HEK293 (cell line): ENCODE measurements at regions not wholly inside any gene's neighbourhood (a gene's known extent, or its start where the extent isn't known, plus 50 kb on each side); places are given as distances from the start of the nearest gene placed in this dataset.

Source experiments
- CTCF ChIA-PET: fragments of 350-600 bp; formaldehyde crosslinking; extraction: SDS; loops from one replicate; lab custom pipeline; 2021; ENCODE audit warnings: antibody characterized with exemption; lab: Yijun Ruan, JAX
- POLR2A ChIA-PET: fragments of 300-600 bp; formaldehyde crosslinking; extraction: SDS; loops from one replicate; lab custom pipeline; 2020; ENCODE audit warnings: antibody characterized with exemption, inconsistent platforms; lab: Yijun Ruan, JAX
- H3K27ac ChIP-seq: fragments of 200-500 bp; sonication (Bioruptor generic); 2 replicates; pipeline ENCODE4 v1.5.1; 2014; ENCODE audit warnings: low read depth, low read length, control low read depth, inconsistent platforms; ENCODE audit errors: extremely low read depth
- H3K36me3 ChIP-seq, 2 experiments: fragments of 200-500 bp in 1 of 2; sonication (Bioruptor generic) in 1 of 2; 1 replicate in 1 of 2; 2 replicates in 1 of 2; pipeline ENCODE4 v1.5.1; 2014 to 2017; ENCODE audit warnings: inconsistent platforms in 2 of 2, low read length in 2 of 2; ENCODE audit not compliant: control insufficient read depth in 2 of 2, insufficient read depth in 1 of 2
- H3K4me1 ChIP-seq: fragments of 200-500 bp; sonication (Bioruptor generic); 2 replicates; pipeline ENCODE4 v1.5.1; 2014; ENCODE audit warnings: mild to moderate bottlenecking, low read length, inconsistent platforms; ENCODE audit not compliant: control insufficient read depth, insufficient read depth
- H3K4me3 ChIP-seq: 2 replicates; pipeline ENCODE4 v1.5.1; 2011; ENCODE audit warnings: low read depth, mild to moderate bottlenecking, control low read depth, low read length, moderate library complexity
- H3K9me3 ChIP-seq: fragments of 200-500 bp; sonication (Bioruptor generic); 2 replicates; pipeline ENCODE4 v1.5.1; 2014; ENCODE audit warnings: low read depth, low read length, inconsistent platforms; ENCODE audit not compliant: control insufficient read depth, insufficient read depth
- EGR2 ChIP-seq: fragments of 450-650 bp; formaldehyde crosslinking; IDR thresholded peaks from 2 replicates; pipeline ENCODE4 v1.5.1; 2016; ENCODE audit warnings: low read depth, missing biosample characterization, missing genetic modification characterization
- GLIS2 ChIP-seq: fragments of 450-650 bp; formaldehyde crosslinking; IDR thresholded peaks from 2 replicates; pipeline ENCODE4 v1.5.1; 2016; ENCODE audit warnings: missing biosample characterization, missing genetic modification characterization
- OSR2 ChIP-seq: fragments of 450-650 bp; formaldehyde crosslinking; IDR thresholded peaks from 2 replicates; pipeline ENCODE4 v1.5.1; 2016; ENCODE audit warnings: missing biosample characterization, missing genetic modification characterization
- PRDM1 ChIP-seq: fragments of 450-650 bp; formaldehyde crosslinking; IDR thresholded peaks from 2 replicates; pipeline ENCODE4; 2016; ENCODE audit warnings: missing biosample characterization, missing genetic modification characterization
- SCRT1 ChIP-seq: fragments of 450-650 bp; formaldehyde crosslinking; IDR thresholded peaks from 2 replicates; pipeline ENCODE4 v1.5.1; 2016; ENCODE audit warnings: missing biosample characterization, missing genetic modification characterization, borderline replicate concordance
- SCRT2 ChIP-seq: fragments of 450-650 bp; formaldehyde crosslinking; IDR thresholded peaks from 2 replicates; pipeline ENCODE4 v1.5.1; 2016; ENCODE audit warnings: missing biosample characterization, missing genetic modification characterization
- SP3 ChIP-seq: fragments of 450-650 bp; formaldehyde crosslinking; IDR thresholded peaks from 2 replicates; pipeline ENCODE4 v1.5.1; 2016; ENCODE audit warnings: missing biosample characterization, missing genetic modification characterization
- TCF7L2 ChIP-seq: IDR thresholded peaks from 2 replicates; pipeline ENCODE4 v1.6.1; 2011; ENCODE audit warnings: low read depth, mild to moderate bottlenecking, inconsistent platforms, low read length, moderate library complexity, borderline replicate concordance
- ZBTB1 ChIP-seq: fragments of 450-650 bp; formaldehyde crosslinking; IDR thresholded peaks from 2 replicates; pipeline ENCODE4 v1.5.1; 2016; ENCODE audit warnings: missing biosample characterization, missing genetic modification characterization
- ZBTB10 ChIP-seq: fragments of 450-650 bp; formaldehyde crosslinking; IDR thresholded peaks from 2 replicates; pipeline ENCODE4 v1.5.1; 2016; ENCODE audit warnings: missing biosample characterization, missing genetic modification characterization
- ZBTB26 ChIP-seq: fragments of 450-650 bp; formaldehyde crosslinking; optimal IDR thresholded peaks from 2 replicates; pipeline ENCODE3; 2016; ENCODE audit warnings: missing biosample characterization, mild to moderate bottlenecking, missing genetic modification characterization
- ZBTB8A ChIP-seq: fragments of 450-650 bp; formaldehyde crosslinking; IDR thresholded peaks from 2 replicates; pipeline ENCODE4 v1.5.1; 2016; ENCODE audit warnings: missing biosample characterization, missing genetic modification characterization
- ZNF146 ChIP-seq: fragments of 450-650 bp; formaldehyde crosslinking; IDR thresholded peaks from 2 replicates; pipeline ENCODE4 v1.5.1; 2016; ENCODE audit warnings: missing biosample characterization, missing genetic modification characterization
- ZNF155 ChIP-seq: fragments of 450-650 bp; formaldehyde crosslinking; IDR thresholded peaks from 2 replicates; pipeline ENCODE4 v1.5.1; 2016; ENCODE audit warnings: missing biosample characterization, missing genetic modification characterization
- ZNF169 ChIP-seq: fragments of 450-650 bp; formaldehyde crosslinking; IDR thresholded peaks from 2 replicates; pipeline ENCODE4 v1.5.1; 2016; ENCODE audit warnings: missing biosample characterization, missing genetic modification characterization
- ZNF174 ChIP-seq: fragments of 450-650 bp; formaldehyde crosslinking; IDR thresholded peaks from 2 replicates; pipeline ENCODE4 v1.5.0; 2017; ENCODE audit warnings: missing biosample characterization, mild to moderate bottlenecking, missing genetic modification characterization
- ZNF248 ChIP-seq: fragments of 450-650 bp; formaldehyde crosslinking; IDR thresholded peaks from 2 replicates; pipeline ENCODE4 v1.5.1; 2017; ENCODE audit warnings: missing biosample characterization, missing genetic modification characterization
- ZNF266 ChIP-seq: fragments of 450-650 bp; formaldehyde crosslinking; IDR thresholded peaks from 2 replicates; pipeline ENCODE4 v1.5.1; 2016; ENCODE audit warnings: missing biosample characterization, missing genetic modification characterization, low read depth
- ZNF311 ChIP-seq: fragments of 450-650 bp; formaldehyde crosslinking; IDR thresholded peaks from 2 replicates; pipeline ENCODE4 v1.5.1; 2017; ENCODE audit warnings: missing biosample characterization, missing genetic modification characterization, borderline replicate concordance
- ZNF394 ChIP-seq: fragments of 450-650 bp; formaldehyde crosslinking; IDR thresholded peaks from 2 replicates; pipeline ENCODE4 v1.5.1; 2016; ENCODE audit warnings: missing biosample characterization, missing genetic modification characterization, mild to moderate bottlenecking, moderate library complexity, borderline replicate concordance
- ZNF416 ChIP-seq: fragments of 450-650 bp; formaldehyde crosslinking; IDR thresholded peaks from 2 replicates; pipeline ENCODE4 v1.5.1; 2016; ENCODE audit warnings: missing biosample characterization, missing genetic modification characterization
- ZNF488 ChIP-seq: fragments of 450-650 bp; formaldehyde crosslinking; IDR thresholded peaks from 2 replicates; pipeline ENCODE4 v1.5.1; 2016; ENCODE audit warnings: missing biosample characterization, missing genetic modification characterization
- ZNF521 ChIP-seq: fragments of 450-650 bp; formaldehyde crosslinking; IDR thresholded peaks from 2 replicates; pipeline ENCODE4 v1.5.1; 2017; ENCODE audit warnings: missing biosample characterization, mild to moderate bottlenecking, missing genetic modification characterization
- ZNF548 ChIP-seq: fragments of 450-650 bp; formaldehyde crosslinking; IDR thresholded peaks from 2 replicates; pipeline ENCODE4 v1.5.1; 2016; ENCODE audit warnings: missing biosample characterization, missing genetic modification characterization
- ZNF558 ChIP-seq: fragments of 450-650 bp; formaldehyde crosslinking; IDR thresholded peaks from 2 replicates; pipeline ENCODE4 v1.5.1; 2016; ENCODE audit warnings: missing biosample characterization, missing genetic modification characterization
- ZSCAN4 ChIP-seq: fragments of 450-650 bp; formaldehyde crosslinking; IDR thresholded peaks from 2 replicates; pipeline ENCODE4 v1.5.1; 2017; ENCODE audit warnings: missing biosample characterization, missing genetic modification characterization

- CTCF ChIA-PET = no interaction called here
- TF ChIP-seq SP3 (tag by site-specific recombination) = no peak
- TF ChIP-seq ZNF548 = no peak
- no peak for TF ChIP-seq ZSCAN4
- TF ChIP-seq ZBTB1 = no peak
- no peak for TF ChIP-seq GLIS2 (tag by site-specific recombination)
- TF ChIP-seq ZNF146 (tag by site-specific recombination) = no peak
- TF ChIP-seq SCRT1 (tag by site-specific recombination) = no peak
- TF ChIP-seq ZNF558 = no peak
- TF ChIP-seq ZBTB10 (tag by site-specific recombination) = no peak
- TF ChIP-seq ZNF169 = no peak
- TF ChIP-seq ZNF266 (tag by site-specific recombination) = no peak
- H3K36me3 ChIP-seq = no peaks in the 10 kb centered on the region
- H3K4me1 ChIP-seq = no peaks in the 10 kb centered on the region
- POLR2A ChIA-PET = interaction anchor here (0.9 kb wide), 1 partner anchor 31 kb away, joined by 3 read pairs; no protein-coding TSS in a partner anchor
- no peaks in the 10 kb centered on the region for H3K9me3 ChIP-seq
- H3K4me3 ChIP-seq = no peak overlapping the region
- H3K27ac ChIP-seq = no peak overlapping the region
These were observed 77.3 kb downstream of the SIK1 start for GRCh38 chr21:43349644-43350043.

GRCh38 chr21:43348801-43349261 lies 78.1 kb downstream of the SIK1 start:
- ChIA-PET CTCF (no interaction called here), POLR2A (interaction anchor here (0.9 kb wide), 1 partner anchor 30 kb away, joined by 3 read pairs; no protein-coding TSS in a partner anchor)
- H3K27ac ChIP-seq = no peak overlapping the region
- H3K4me3 ChIP-seq = no peak overlapping the region
- no peaks in the 10 kb centered on the region for H3K9me3 ChIP-seq
- no peaks in the 10 kb centered on the region; the same call in 1 of the 2 replicates for H3K4me1 ChIP-seq
- TF ChIP-seq SCRT2 (tag by site-specific recombination) (0 out of 2 replicates have a peak, but pooled peaks have one; percentile 29), ZNF488 (tag by site-specific recombination) (no peak)
- H3K36me3 ChIP-seq = no peaks in the 10 kb centered on the region

- no peak overlapping the region for H3K27ac ChIP-seq
These were observed 78.7 kb downstream of the SIK1 start for GRCh38 chr21:43348170-43348766.

More at GRCh38 chr21:43348170-43348766, 78.7 kb downstream of the SIK1 start:
- ChIA-PET CTCF (no interaction called here), POLR2A (no interaction called here)
- Histone ChIP-seq H3K36me3 (no peaks in the 10 kb centered on the region), H3K4me1 (no peaks in the 10 kb centered on the region; the same call in 1 of the 2 replicates), H3K9me3 (no peaks in the 10 kb centered on the region), H3K4me3 (no peak overlapping the region)
- TF ChIP-seq ZNF416 (tag by site-specific recombination) = no peak
- no peak for TF ChIP-seq TCF7L2
- no peak for TF ChIP-seq OSR2
- TF ChIP-seq ZBTB26 (tag by site-specific recombination) = no peak
- TF ChIP-seq ZNF248 (tag by site-specific recombination) = no peak
- TF ChIP-seq PRDM1 (tag by site-specific recombination) = no peak
- TF ChIP-seq ZNF488 (tag by site-specific recombination) = no peak
- TF ChIP-seq ZBTB8A (tag by site-specific recombination) = no peak
- TF ChIP-seq EGR2 (tag by site-specific recombination) = no peak
- TF ChIP-seq ZNF155 (tag by site-specific recombination) = no peak
- no peak for TF ChIP-seq ZNF311
- TF ChIP-seq ZNF174 (tag by site-specific recombination) = no peak
- no peak for TF ChIP-seq ZNF521 (tag by site-specific recombination)
- TF ChIP-seq ZNF394 (tag by site-specific recombination) = no peak
